AG09309 (cell line): ENCODE measurements at regions not wholly inside any gene's neighbourhood (a gene's known extent, or its start where the extent isn't known, plus 50 kb on each side); places are given as distances from the start of the nearest gene placed in this dataset.
"Not testable (repeated sequence)": the region's sequence is repeated elsewhere in the genome, so short reads cannot be mapped to it uniquely, and the experiment has no call there.

Source experiments
- DNase-seq: peaks from one replicate; pipeline ENCODE4 v3.0.0-alpha.2; 2010; ENCODE audit warnings: low read depth
- H3K4me3 ChIP-seq: 2 replicates; pipeline ENCODE4 v1.5.1; 2011; ENCODE audit warnings: mild to moderate bottlenecking, low read depth, low read length, moderate library complexity; ENCODE audit not compliant: control insufficient read depth
- TF ChIP-seq, protein P1 (sequence below): IDR thresholded peaks from 2 replicates; pipeline ENCODE4 v1.5.1; 2011; ENCODE audit warnings: mild to moderate bottlenecking, low read depth, low read length, inconsistent platforms; ENCODE audit not compliant: insufficient read depth, control insufficient read depth; ENCODE audit errors: missing control alignments

GRCh38 chrX:121755541-121755940 lies 708.1 kb downstream of the GLUD2 start:
- no peak overlapping the region for H3K4me3 ChIP-seq
- TF ChIP-seq, protein P1, sequence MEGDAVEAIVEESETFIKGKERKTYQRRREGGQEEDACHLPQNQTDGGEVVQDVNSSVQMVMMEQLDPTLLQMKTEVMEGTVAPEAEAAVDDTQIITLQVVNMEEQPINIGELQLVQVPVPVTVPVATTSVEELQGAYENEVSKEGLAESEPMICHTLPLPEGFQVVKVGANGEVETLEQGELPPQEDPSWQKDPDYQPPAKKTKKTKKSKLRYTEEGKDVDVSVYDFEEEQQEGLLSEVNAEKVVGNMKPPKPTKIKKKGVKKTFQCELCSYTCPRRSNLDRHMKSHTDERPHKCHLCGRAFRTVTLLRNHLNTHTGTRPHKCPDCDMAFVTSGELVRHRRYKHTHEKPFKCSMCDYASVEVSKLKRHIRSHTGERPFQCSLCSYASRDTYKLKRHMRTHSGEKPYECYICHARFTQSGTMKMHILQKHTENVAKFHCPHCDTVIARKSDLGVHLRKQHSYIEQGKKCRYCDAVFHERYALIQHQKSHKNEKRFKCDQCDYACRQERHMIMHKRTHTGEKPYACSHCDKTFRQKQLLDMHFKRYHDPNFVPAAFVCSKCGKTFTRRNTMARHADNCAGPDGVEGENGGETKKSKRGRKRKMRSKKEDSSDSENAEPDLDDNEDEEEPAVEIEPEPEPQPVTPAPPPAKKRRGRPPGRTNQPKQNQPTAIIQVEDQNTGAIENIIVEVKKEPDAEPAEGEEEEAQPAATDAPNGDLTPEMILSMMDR = no peak
- no peak for DNase-seq

DNA sequence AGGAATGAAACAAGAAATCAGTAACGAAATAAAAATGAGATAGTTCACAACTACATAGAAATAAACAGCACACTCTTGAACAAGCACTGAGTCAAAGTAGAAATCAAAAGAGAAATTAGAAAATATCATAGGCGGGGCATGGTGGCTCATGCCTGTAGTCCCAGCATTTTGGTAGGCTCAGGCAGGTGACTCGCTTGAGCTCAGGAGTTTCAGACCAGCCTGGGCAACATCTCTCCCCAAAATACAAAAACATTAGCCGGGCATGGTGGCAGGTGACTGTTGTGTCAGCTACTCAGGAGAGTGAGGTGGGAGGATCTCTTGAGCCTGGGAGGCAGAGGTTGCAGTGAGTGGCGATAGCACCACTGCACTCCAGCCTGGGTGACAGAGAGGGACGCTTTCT lies 714.4 kb downstream of the GLUD2 start:
- TF ChIP-seq, protein P1 = no peak
- H3K4me3 ChIP-seq = no peak overlapping the region
- DNase-seq = no peak

GRCh38 chrX:121763671-121764070 lies 716.3 kb downstream of the GLUD2 start:
- H3K4me3 ChIP-seq = no peak overlapping the region
- TF ChIP-seq, protein P1 = no peak
- DNase-seq = no peak

- not testable (repeated sequence) for H3K4me3 ChIP-seq, DNase-seq
Observed at GRCh38 chrX:121768210-121768609, 720.8 kb downstream of the GLUD2 start.

DNA sequence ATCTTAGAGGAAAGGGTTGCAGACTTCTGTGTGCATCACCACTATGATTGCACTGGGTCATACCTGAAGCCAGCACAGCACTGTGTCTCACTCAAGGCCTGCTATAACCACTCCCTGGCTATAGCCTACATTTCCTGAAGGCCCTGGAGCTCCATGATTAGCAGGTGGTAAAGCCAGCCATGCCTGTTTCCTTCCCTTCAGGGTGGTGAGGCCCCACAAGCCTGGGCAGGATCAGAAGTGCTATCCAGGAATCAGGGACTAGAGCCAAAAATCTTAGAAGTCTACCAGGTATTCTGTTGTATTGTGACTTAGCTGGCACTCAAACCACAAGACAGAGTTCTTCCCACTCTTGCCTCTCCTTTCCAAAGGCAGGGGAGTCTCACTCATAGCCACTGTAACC lies 734.6 kb downstream of the GLUD2 start:
- H3K4me3 ChIP-seq = no peak overlapping the region
- DNase-seq = no peak
- TF ChIP-seq, protein P1 = no peak

DNA sequence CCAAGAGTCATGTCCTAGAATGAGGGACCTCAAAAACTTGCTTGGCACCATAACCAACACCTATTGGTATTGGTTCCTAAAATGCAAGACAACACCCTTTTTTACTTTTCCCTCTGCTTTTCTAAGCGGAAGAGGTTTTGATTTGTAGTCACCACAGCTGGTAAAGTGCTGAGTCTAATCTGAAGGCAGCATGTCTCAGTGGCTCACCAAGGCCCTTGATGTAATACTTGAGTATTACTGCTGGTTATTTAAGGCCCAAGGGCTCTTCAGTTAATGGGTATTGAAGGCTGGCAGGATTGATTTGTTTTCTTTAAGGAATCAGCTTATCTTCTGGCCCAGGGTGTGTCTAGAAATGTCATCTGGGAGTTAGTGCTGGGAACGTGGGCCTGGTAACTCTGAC lies 735.1 kb downstream of the GLUD2 start:
- no peak overlapping the region for H3K4me3 ChIP-seq
- DNase-seq = no peak
- TF ChIP-seq, protein P1 = no peak

- no peak overlapping the region for H3K4me3 ChIP-seq
- TF ChIP-seq, protein P1 = no peak
- DNase-seq = no peak
Observed at GRCh38 chrX:121782976-121783375, 735.6 kb downstream of the GLUD2 start.
